ENCODE measurements at regions not wholly inside any gene's neighbourhood (a gene's known extent, or its start where the extent isn't known, plus 50 kb on each side); places are given as distances from the start of the nearest gene placed in this dataset.

DNA sequence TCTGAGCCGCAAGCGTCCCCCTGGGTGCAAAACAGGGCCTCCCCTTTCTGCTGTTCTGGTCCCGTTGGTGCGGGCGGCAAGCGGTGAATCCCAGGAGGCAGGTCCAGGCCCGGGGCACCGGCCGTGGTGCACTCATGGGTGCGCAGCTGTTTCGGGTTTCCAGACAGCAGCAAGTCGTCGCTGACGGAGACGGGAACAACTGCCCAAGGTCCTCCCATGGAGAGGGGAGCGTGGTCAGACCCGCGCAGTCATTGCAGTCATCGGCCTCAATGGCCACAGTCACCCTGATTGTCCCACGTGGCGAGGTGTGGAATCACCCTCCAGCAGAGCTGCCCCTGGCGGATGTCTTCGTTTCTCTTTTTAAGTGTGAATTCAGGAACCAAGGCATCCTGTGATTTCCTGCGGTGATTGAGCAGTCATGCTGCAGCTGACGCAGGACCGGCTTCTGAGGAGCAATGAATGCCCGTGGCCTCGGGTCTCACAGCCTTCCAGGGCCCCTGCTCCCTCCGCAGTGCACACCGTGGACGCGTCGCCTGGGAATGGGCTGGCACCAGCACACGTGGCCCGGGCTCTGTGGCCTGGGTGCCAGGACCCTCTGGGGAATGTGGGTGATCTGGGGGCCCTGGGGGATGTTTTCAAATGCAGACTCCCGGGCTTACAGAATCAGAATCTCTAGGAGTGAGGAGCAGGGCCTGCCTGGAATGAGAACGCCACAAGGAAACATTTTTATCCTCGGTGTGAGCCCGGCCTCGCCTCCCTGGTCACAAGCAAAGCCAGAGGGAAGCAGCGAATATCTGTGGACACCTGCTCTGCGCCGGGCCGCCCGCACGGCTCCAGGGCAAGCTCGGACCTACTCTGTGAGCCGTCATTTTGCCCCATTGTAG, 244.2 kb upstream of the SALL3 start:
- in situ Hi-C loops (cut with MboI; ENCODE audit: low sequenced_read_pairs), result no loop called here

DNA sequence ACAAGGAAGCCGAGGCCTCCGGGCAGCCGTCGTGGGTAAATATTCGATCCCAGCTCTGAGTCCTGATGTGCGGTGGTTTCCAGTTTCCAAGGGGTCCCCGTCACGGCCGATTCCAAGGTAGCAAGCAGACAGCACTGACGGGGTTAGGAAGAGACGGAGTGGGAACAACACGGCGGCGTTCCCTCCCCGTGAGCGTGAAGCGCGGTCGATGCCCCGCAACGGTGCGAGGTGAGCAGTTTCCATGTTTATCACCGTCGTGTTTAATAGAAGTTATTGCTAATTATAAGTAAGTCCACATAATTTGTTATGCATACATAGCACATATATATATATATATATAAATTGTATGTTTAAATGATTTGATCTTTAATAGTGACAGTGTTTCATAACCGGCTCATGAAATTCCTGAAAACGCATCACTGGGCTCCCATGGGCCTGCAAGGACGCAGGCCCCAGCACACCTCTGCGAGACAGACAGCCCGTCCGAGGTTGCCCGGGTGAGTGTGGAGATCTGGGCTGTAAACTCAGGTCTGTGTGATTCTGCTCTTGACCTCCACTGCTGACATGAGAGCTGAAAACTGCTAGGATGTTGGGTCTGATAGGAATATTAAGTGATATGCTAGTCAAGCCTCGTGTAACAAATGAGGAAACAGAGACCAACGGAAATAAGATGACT, 243.5 kb upstream of the SALL3 start:
- in situ Hi-C loops (cut with MboI; ENCODE audit: low sequenced_read_pairs), result no loop called here

DNA sequence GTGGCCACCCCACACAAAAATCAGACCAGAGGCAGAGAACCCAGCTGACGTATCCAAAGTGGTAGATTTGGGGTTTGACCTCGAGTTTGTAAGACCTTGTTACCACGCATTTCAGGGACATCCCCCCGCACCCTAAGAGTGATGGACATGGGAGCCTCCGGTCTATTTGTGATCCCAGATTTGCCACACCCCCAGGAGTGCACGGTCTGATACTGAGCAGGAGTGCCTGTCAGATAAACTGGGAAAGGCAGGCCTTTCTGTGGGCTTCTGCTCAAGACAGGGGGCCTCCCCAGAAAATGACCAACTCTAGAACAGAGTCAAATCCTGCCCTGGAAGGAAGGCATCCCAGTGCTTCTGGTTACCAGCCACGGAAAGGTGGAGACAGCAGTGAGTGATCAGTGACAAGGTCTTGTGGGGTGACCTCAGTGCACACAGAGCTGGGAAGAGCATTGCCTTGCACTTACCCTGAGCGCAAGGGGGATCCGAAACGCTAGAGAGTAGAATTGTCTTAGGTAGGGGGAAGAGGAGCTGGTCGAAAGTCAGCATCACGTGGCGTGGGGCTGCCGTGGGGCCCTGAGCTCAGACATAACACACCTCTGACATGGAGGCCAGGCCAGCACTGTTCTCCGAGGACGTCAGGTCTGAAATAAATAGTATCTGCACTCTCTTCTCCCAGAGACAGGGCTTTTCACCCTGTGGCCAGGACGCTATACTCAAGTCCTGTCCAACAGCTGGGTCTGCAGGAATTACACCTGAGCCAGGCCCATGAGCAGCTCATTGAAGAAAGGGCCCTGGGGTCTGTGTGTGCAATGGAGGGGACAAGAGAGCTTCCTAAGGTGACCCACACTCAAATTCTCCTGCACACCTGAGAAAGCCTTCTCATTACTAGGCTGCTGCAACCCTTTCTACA, 242.4 kb upstream of the SALL3 start:
- in situ Hi-C loops (cut with MboI; ENCODE audit: low sequenced_read_pairs), result no loop called here

DNA sequence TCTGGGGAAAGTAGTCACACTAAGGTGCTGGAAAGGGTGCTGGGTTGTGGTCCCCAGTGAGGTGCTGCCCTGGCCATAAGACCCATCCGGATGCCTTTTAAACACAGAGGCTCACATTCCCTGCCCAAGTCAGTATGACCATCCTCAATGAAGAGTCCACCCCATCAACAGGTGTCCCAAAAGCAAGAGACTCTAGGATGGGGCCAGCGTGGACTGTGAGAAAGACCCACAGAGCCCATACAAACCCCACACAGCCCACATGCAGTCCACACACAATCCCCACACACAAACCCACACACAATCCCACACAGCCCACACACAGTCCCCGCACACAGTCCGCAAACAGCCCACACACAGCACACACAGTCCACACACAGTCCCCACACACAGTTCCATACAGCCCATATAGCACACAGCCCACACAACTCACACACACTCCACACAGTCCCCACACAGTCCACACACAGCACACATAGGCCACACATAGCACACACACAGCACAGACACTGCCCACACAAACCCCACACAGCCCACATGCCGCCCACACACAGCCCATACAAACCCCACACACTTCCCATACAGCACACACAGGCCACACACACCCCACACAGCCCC, 241.4 kb upstream of the SALL3 start:
- in situ Hi-C loops (cut with MboI; ENCODE audit: low sequenced_read_pairs), result no loop called here

DNA sequence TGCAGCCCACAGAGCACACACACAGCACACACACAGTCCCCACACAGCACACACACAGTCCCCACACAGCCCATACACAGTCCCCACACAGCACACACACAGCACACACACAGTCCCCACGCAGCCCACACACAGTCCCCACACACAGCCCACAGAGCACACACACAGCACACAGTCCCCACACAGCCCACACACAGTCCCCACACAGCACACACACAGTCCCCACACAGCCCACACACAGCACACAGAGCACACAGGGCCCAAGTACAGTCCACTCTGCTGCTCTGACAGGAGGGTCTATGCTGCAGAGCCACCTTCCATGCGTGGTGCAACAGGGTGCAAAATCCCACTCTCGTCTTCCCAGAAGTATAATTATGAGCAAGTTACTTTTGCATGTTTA, 240.5 kb upstream of the SALL3 start:
- in situ Hi-C loops (cut with MboI; ENCODE audit: low sequenced_read_pairs), result no loop called here

DNA sequence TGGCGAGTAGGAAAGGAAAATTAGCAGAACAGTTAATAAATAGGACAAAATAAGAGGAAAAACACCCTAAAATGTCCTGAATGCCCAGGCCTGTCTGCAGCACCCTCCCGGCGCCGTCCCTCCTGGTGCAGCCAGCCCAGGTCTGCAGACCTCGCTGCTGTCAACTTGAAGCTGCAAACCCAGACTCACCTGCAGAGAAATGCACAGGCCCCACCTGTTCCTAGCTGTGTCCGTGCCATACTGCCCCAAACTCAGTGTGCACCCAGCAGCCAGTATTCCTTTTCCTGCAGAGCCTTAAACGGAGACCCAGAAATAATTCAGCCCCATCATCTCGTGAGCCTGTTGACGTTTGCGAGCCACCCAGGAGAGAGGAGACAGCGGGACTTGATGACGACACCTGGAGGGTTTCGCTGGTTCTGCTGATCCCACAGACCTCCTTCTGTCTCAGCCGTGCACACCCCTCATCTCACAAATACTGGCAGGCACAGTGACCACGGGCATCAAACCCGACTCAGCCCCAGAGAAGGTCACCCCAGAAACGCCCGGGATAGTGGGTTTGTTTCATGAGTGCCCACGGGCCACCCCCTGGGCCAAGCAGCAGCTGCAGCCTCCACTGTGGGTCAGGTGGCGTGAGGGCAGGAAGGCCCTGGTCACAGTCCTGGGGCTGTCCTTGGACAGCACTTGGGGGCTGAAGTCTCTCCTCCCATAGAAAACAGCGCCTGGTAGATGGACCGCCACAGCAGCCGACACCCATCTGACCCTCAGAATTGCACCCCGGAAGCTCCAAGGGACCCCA, 239.5 kb upstream of the SALL3 start:
- in situ Hi-C loops (cut with MboI; ENCODE audit: low sequenced_read_pairs), result no loop called here

DNA sequence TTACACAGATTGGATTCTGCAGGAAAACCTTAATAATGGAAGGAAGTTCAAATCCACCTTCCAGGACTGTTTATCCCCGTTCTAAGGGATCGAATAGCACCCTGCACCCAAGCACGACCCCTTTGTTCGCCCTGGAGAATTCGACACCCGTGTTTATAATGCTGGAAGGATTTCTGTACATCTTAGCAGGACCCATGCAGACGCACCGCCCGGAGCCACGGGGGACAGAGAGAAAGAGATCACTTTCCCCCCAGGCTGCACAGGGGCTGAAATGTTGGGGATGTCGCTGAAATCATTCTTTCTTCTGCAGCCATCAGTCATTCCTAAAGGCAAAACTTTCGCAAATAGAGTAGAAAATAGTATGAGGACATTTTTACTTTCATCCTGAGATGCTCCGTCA, 238.7 kb upstream of the SALL3 start:
- in situ Hi-C loops (cut with MboI; ENCODE audit: low sequenced_read_pairs), result no loop called here

DNA sequence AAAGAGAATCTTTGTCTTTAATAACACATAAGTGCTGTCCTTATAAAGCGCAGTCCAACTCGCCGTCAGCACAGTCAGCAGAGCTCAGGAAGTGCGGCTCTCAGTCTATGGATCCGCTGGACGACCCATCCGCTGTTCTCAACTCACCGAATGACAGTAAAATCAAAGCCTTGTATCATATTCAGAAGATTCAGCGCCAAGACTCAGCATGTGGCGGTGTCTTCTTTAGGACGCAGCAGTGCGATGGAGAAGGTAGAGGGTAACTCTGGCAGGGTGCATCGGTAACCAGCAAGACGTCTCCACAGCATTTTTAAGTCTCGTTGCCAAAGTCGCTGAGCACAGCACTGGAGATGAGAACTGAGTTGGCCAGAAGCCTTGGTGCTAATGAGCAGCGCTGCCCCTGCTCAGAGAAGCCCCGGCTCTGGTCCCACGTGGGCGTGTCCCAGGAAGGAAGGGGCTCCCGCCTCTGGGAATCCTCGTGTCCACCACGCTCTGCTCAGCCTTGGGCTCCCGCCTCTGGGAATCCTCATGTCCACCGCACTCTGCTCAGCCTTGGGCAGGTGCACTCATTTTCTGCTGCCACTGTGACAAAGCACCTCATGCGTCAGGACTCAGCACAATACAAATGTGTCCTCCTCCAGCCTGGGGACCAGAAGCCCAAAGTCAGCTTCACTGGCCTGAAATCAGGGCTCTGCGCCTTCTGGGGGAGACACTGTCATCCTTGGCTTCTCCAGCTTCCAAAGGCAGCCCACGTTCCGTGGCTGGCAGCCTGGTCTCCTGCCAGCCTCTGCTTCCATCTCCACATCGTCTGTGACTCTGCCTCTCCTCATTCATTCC, 238.0 kb upstream of the SALL3 start:
- in situ Hi-C loops (cut with MboI; ENCODE audit: low sequenced_read_pairs), result no loop called here

DNA sequence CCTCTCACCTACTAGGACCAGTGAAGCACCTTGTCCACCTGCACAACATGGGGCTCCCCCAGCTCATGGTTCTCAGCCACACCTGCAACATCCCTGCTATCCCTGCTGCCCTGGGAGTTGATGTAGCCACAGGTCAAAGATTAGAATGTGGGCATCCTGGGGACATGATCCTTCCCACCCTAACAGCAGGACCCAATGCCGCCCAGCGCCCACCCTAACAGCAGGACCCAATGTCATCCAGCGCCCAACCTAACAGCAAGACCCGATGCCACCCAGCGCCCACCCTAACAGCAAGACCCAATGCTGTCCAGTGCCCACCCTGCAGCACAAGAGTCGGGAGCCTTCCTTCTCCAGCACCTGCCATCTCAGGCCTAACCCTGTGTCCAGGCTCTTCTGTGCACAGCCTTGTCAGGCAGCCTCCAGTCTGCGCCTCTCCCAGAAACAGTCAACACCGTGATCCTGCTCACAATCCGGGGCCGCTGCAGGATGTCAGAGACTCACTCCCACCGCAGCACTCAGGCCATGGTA, 237.3 kb upstream of the SALL3 start:
- in situ Hi-C loops (cut with MboI; ENCODE audit: low sequenced_read_pairs), result no loop called here

DNA sequence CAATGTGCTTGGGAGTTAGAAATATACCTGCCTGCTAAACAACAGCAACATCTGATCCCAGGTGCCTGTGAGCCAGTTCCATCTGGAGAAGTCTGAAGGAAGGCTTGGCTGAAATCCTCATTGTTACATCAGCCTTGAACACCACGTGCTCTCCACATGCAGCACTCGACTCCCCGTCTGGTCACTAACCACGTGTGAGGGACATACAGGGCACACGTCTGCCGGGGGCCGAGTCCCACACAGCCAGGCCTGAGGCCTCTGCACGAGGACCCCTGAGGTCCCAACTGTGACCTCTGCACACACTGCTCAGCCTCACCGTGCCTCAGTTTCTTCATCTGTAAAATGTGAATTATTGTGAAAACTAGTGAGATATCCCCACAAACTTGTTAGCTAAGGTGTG, 236.5 kb upstream of the SALL3 start:
- in situ Hi-C loops (cut with MboI; ENCODE audit: low sequenced_read_pairs), result no loop called here

DNA sequence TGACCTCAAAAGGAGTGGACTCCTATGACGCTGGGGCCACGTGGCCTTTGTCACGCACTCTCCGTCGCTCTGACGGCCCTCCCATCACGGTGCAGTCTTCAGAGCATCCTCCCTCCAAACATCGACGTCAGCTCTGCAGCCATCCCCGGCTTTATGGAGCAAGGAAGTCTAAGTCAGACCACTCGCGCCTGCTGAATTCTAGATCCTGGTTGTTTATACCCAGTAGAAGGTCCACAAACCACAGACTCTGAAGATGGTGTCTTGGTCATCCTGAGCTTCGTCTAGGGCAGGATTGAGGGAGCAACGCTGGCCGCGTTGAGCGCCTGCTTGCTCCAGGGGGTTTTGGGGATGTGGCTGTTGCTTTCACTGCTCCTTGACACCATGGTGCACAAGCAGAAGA, 228.0 kb upstream of the SALL3 start:
- in situ Hi-C loops (cut with MboI; ENCODE audit: low sequenced_read_pairs), result no loop called here

DNA sequence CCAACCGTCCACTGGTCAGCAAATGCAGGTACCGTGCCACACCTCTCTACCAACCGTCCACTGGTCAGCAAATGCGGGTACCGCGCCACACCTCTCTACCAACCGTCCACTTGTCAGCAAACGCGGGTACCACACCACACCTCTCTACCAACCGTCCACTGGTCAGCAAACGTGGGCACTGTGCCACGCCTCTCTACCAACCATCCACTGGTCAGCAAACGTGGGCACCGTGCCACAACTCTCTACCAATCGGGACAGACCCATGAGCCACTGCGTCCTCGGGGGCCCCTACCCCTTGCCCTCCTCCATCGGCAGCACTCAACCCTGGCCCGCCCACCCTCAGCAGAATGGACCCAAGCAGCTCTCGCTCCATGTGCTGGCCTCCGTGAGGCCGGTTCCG, 226.4 kb upstream of the SALL3 start:
- in situ Hi-C loops (cut with MboI; ENCODE audit: low sequenced_read_pairs), result no loop called here

DNA sequence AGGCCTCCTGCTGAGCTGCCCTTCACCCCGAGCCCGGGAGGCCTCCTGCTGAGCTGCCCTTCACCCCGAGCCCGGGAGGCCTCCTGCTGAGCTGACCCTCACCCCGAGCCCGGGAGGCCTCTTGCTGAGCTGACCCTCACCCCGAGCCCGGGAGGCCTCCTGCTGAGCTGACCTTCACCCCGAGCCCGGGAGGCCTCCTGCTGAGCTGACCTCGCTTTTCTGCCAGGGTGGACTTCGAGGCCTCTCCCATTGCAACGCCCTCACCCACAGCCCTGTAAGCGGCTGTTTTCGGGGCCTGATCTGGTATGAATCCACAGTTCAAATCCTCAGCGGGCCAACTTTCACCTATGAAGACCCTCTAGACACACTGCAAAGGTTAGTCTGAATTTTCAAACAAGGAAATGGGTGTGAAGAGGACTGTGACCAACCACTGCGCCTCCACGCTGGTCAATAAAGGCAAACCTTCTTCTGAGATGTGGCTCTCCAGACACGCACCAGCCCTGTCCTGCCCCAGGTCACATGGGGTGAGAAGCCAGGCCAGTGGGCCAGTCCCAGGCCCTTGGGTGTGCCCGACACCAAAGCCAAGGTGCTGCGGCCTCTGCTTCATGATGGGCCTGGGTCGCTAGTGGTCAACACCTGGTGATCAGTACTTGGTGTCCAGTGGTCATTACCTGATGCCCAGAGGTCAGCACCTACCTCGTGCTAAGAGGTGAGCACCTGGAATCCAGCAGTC, 225.1 kb upstream of the SALL3 start:
- in situ Hi-C loops (cut with MboI; ENCODE audit: low sequenced_read_pairs), result no loop called here

DNA sequence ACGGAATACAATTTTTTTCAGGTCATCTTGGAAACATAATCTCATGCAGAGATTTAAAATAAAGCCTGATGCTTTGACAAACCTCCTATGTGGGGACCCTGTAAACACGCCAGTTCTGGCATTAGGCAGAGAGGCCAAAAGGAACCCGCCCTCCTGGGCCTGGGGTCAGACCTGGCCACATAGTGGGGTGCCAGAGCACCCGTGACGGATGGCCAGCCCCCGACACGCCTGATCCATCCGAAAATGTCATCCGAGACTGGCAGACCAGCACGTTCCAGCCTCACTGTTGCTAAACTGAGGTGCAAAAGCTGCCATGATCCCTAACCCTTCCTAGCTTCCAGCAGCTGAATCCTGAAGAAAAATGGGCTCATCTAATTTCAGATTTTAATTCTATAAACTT, 222.6 kb upstream of the SALL3 start:
- in situ Hi-C loops (cut with MboI; ENCODE audit: low sequenced_read_pairs), result no loop called here

DNA sequence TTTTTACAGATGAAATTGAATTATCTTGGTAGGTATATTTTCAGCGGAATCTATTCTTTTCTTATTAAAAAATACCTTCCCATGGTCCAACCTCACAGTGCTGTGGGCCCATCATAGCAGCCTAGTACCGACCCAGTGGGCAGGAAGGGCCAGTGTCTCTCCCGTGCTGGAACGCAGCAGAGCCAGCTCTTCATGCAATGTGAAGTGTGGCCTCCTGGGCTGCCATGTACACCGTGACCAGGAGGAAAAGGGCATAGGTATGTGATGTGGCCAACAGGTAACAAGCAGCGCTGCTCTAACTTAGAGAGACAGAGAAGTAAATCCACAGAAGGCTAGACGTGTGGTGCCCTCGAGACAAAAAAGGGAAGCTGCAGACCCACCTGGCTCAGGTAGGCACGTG, 221.1 kb upstream of the SALL3 start:
- in situ Hi-C loops (cut with MboI; ENCODE audit: low sequenced_read_pairs), result no loop called here

DNA sequence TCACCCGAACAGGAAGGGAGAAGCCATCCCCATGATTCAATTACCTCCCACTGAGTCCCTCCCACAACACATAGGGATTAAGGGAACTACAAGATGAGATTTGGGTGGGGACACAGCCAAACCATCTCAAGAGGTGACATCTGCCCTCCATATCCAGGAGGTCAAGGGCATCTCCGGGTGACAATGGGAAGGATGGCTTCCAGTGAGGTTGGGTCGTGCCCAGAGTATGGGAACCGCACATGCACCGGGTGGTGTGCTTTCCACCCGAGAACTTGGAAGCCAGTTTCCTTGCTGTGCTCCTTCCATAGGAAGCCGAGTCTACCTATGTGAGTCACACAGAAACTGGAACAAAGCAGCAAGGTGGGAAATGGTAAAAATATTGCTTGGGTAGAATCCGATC, 216.9 kb upstream of the SALL3 start:
- in situ Hi-C loops (cut with MboI; ENCODE audit: low sequenced_read_pairs), result no loop called here

DNA sequence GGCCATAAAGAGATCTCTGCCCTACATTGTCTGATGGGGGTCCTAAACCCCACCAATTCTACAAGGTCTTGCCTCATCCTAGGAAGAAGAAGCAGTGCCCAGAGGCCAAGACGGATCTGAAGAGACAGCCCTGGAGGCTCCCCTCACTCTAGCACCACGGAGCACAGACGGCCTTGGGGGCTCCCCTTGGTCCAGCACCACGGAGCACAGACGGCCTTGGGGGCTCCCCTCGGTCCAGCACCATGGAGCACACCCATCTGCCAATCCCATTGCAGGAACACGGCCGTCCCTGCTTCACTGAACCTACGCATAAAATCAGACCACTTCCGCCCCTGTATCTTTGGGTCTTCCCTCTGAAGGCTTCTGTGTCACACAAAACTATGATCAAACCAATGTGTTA, 215.1 kb upstream of the SALL3 start:
- in situ Hi-C loops (cut with MboI; ENCODE audit: low sequenced_read_pairs), result no loop called here

DNA sequence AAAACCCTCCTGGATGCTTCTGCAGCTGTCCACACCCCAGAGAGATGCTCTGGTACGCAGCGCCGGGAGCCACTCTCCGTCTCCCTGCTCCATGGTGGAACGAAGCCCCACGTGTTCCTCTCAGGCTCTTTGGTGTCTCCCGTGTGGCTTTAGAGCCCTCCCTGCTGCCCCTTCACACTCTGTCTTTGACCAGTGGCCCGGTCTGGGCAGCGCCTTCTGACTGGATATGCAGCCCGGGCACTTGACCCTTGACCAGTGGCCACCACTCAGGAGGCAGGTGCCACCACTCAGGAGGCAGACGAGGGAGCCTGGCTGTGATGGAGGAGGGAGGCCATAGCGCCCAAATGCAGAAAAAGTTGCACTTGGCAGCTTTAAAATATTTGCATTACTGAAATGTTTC, 214.5 kb upstream of the SALL3 start:
- in situ Hi-C loops (cut with MboI; ENCODE audit: low sequenced_read_pairs), result no loop called here

Data from HL-60/S4 treated with phorbol 12-myristate 13-acetate at 8.2 ng/mL for 4 days and 3 days (cell line).